AG04450 (cell line): ENCODE measurements at regions not wholly inside any gene's neighbourhood (a gene's known extent, or its start where the extent isn't known, plus 50 kb on each side); places are given as distances from the start of the nearest gene placed in this dataset. TPM values are rescaled to one million over a fixed set of nuclear protein-coding genes. Genes with fewer than 3 reads are reported as not detected.

ENCODE experiments used
- CTCF ChIA-PET: fragments of 300-600, 350-600 bp; formaldehyde crosslinking; extraction: SDS; loops from one replicate; lab custom pipeline; 2022; ENCODE audit warnings: antibody characterized with exemption, inconsistent platforms; lab: Charles Lee
- POLR2A ChIA-PET: fragments of 350-600 bp; formaldehyde crosslinking; extraction: SDS; loops from one replicate; lab custom pipeline; 2021; ENCODE audit warnings: antibody characterized with exemption, inconsistent platforms; lab: Yijun Ruan, JAX
- DNase-seq: peaks from one replicate; pipeline ENCODE4 v3.0.0-alpha.2; 2011; ENCODE audit warnings: low read depth, low spot score
- H3K27ac ChIP-seq: one replicate; pipeline ENCODE4 v1.5.1; 2012; ENCODE audit warnings: low read depth, low read length, control low read depth
- H3K27me3 ChIP-seq: one replicate; pipeline ENCODE4 v1.6.0; 2012; ENCODE audit warnings: low read length; ENCODE audit not compliant: control insufficient read depth, insufficient read depth
- H3K4me3 ChIP-seq: 2 replicates; pipeline ENCODE4 v1.5.1; 2011; ENCODE audit warnings: mild to moderate bottlenecking, low read depth, low read length, control low read depth
- H3K9me3 ChIP-seq: 2 replicates; pipeline ENCODE4 v1.5.1; 2012; ENCODE audit warnings: low read length; ENCODE audit not compliant: control insufficient read depth, insufficient read depth
- CTCF ChIP-seq: IDR thresholded peaks from 2 replicates; pipeline ENCODE4 v1.5.1; 2011; ENCODE audit warnings: low read depth, low read length, control low read depth, inconsistent platforms
- small RNA-seq: library from RNA; depleted of rRNA; stranded (forward); fragments of <200 nt; gene quantifications from one replicate; pipeline ENCODE3, GENCODE V24; 2012; ENCODE audit warnings: low read depth; ENCODE audit not compliant: insufficient read length

GRCh38 chr6:47427680-47428079, 49.9 kb upstream of the CD2AP start:
- ChIA-PET POLR2A (no interaction called here), CTCF (no interaction called here)
- H3K27ac ChIP-seq: no peak overlapping the region

More at GRCh38 chr6:47427680-47428079, 49.9 kb upstream of the CD2AP start:
- no peak for TF ChIP-seq CTCF
- H3K27me3 ChIP-seq: no peaks in the 10 kb centered on the region
- no peaks in the 10 kb centered on the region; the same call in 1 of the 2 replicates for H3K9me3 ChIP-seq
- no peak for DNase-seq
- H3K4me3 ChIP-seq: no peak overlapping the region

Small RNA genes lying in the stretch of these regions (small RNA-seq; reads per million reads assigned to genes)
- not detected for gene B3GNTL1P2
